ENCODE measurements at regions not wholly inside any gene's neighbourhood (a gene's known extent, or its start where the extent isn't known, plus 50 kb on each side); places are given as distances from the start of the nearest gene placed in this dataset.

- no peak for DNase-seq (ENCODE audit: low spot score)
These were observed 627.4 kb upstream of the PFKP start for GRCh38 chr10:2439983-2440382.

GRCh38 chr10:2439000-2439399 lies 628.3 kb upstream of the PFKP start:
- DNase-seq (ENCODE audit: low spot score) = no peak

GRCh38 chr10:2438248-2438939 lies 629.0 kb upstream of the PFKP start:
- no peak for DNase-seq (ENCODE audit: low spot score)

- DNase-seq (ENCODE audit: low spot score) = no peak
These were observed 630.4 kb upstream of the PFKP start for GRCh38 chr10:2436933-2437332.

- no peak for DNase-seq (ENCODE audit: low spot score)
These were observed 635.4 kb upstream of the PFKP start for GRCh38 chr10:2431961-2432360.

- no peak for DNase-seq (ENCODE audit: low spot score)
These were observed 639.9 kb upstream of the PFKP start for GRCh38 chr10:2427412-2427811.

- DNase-seq (ENCODE audit: low spot score) = no peak
These were observed 642.0 kb upstream of the PFKP start for GRCh38 chr10:2425320-2425719.

- no peak for DNase-seq (ENCODE audit: low spot score)
These were observed 652.8 kb upstream of the PFKP start for GRCh38 chr10:2414562-2414961.

- no peak for DNase-seq (ENCODE audit: low spot score)
These were observed 653.3 kb upstream of the PFKP start for GRCh38 chr10:2414039-2414438.

GRCh38 chr10:2410049-2410448 lies 657.3 kb upstream of the PFKP start:
- no peak for DNase-seq (ENCODE audit: low spot score)

GRCh38 chr10:2401459-2401858 lies 664.1 kb upstream of the ADARB2 start:
- DNase-seq (ENCODE audit: low spot score) = no peak

GRCh38 chr10:2399482-2399881 lies 662.2 kb upstream of the ADARB2 start:
- DNase-seq (ENCODE audit: low spot score) = no peak

GRCh38 chr10:2392145-2392812 lies 655.0 kb upstream of the ADARB2 start:
- DNase-seq (ENCODE audit: low spot score) = peak; percentile 8

GRCh38 chr10:2387672-2388071 lies 650.3 kb upstream of the ADARB2 start:
- DNase-seq (ENCODE audit: low spot score) = no peak

GRCh38 chr10:2387261-2387660 lies 649.9 kb upstream of the ADARB2 start:
- no peak for DNase-seq (ENCODE audit: low spot score)

- DNase-seq (ENCODE audit: low spot score) = no peak
These were observed 642.9 kb upstream of the ADARB2 start for GRCh38 chr10:2380218-2380617.

GRCh38 chr10:2367083-2367482 lies 629.8 kb upstream of the ADARB2 start:
- DNase-seq (ENCODE audit: low spot score) = no peak

- DNase-seq (ENCODE audit: low spot score) = no peak
These were observed 629.1 kb upstream of the ADARB2 start for GRCh38 chr10:2366264-2366931.

- DNase-seq (ENCODE audit: low spot score) = no peak
These were observed 625.0 kb upstream of the ADARB2 start for GRCh38 chr10:2362331-2362730.

GRCh38 chr10:2358586-2358985 lies 621.3 kb upstream of the ADARB2 start:
- no peak for DNase-seq (ENCODE audit: low spot score)

- no peak for DNase-seq (ENCODE audit: low spot score)
These were observed 619.3 kb upstream of the ADARB2 start for GRCh38 chr10:2356670-2357069.

GRCh38 chr10:2351566-2351965 lies 614.2 kb upstream of the ADARB2 start:
- no peak for DNase-seq (ENCODE audit: low spot score)

- no peak for DNase-seq (ENCODE audit: low spot score)
These were observed 604.9 kb upstream of the ADARB2 start for GRCh38 chr10:2342206-2342605.

Measured in germinal center (tissue), 1 donor.